ENCODE measurements at regions not wholly inside any gene's neighbourhood (a gene's known extent, or its start where the extent isn't known, plus 50 kb on each side); places are given as distances from the start of the nearest gene placed in this dataset.

DNA sequence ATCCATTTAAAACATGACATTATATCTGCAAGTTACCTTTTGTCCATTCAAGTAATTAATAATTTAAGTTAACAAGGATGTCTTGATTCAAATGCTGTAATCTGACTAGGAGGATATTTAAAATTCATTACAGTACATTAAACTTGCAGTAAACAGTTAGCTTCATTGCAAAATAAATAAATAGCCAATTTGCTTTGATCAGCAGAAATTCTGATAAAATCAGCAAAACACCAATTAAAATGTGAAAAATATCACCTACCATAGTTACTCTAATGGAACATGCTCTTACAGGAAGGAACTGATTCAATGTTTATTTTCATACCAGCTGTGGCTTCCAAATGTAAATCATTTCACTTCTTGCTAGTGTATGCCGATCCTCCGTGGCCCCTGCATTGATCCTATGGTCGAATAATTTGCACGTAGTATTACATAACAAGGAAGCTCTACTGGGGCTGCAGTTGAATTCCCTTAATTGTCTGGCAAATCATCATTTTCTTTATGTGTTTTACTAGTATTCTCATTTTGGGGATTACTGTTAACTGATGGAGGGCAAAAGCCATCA is 150.7 kb downstream of the FOXB1 start:
- Histone ChIP-seq H3K36me3 (replicated peaks; ENCODE audit: insufficient read depth, low read depth) (no peaks in the 10 kb centered on the region), H3K9me2 (replicated peaks; ENCODE audit: insufficient read depth) (no peaks in the 10 kb centered on the region), H3K4me3 (no peak overlapping the region), H4K20me1 (ENCODE audit: insufficient read depth, poor library complexity, severe bottlenecking) (no peaks in the 10 kb centered on the region), H2AFZ (no peak overlapping the region), H3K27me3 (no peaks in the 10 kb centered on the region), H3K79me2 (no peaks in the 10 kb centered on the region), H3K4me1 (ENCODE audit: insufficient read depth) (no peaks in the 10 kb centered on the region), H3K9me3 (ENCODE audit: low read depth) (no peaks in the 10 kb centered on the region), H3K27ac (no peak overlapping the region), H3K4me2 (peak overlapping the region; percentile 55)
- 68% methylated on average over 4 of the region's 4 CpGs for WGBS (ENCODE audit: low lambda C conversion rate, missing lambda C conversion rate)
- TF ChIP-seq CTCF (IDR thresholded peaks at IDR 0.05; ENCODE audit: poor library complexity) (no peak), EZH2 (IDR thresholded peaks at IDR 0.05; ENCODE audit: borderline replicate concordance) (no peak), EZH2phosphoT487 (IDR thresholded peaks at IDR 0.05; ENCODE audit: low read depth, severe bottlenecking, unreplicated experiment) (no peak)
- no peak for DNase-seq (ENCODE audit: low spot score)

- 49% methylated on average over 3 of the region's 3 CpGs for WGBS (ENCODE audit: low lambda C conversion rate, missing lambda C conversion rate)
- peak overlapping the region; percentile 55 for H3K4me2 ChIP-seq
- TF ChIP-seq EZH2phosphoT487 (IDR thresholded peaks at IDR 0.05; ENCODE audit: low read depth, severe bottlenecking, unreplicated experiment): no peak
- TF ChIP-seq CTCF (IDR thresholded peaks at IDR 0.05; ENCODE audit: poor library complexity): no peak
These were observed 151.6 kb downstream of the FOXB1 start for GRCh38 chr15:60155661-60156060.

DNA sequence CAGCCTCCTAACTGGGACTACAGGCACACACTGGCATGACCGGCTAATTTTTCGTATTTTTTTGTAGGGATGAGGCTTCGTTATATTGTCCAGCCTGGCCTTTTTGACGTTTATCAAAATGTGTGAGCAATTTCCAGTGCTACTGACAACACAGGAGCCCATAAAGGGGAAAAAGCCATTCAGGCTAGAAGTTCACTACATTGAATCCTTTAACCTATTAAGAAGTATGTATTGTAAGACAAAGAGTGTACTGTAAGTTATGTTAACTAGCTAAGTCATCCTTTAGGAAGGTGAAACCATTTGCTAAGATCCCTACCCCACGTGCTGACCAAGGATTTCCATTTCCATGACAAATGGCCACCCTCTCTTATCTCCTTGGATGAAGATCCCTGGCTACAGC is 156.8 kb downstream of the FOXB1 start:
- Histone ChIP-seq H3K79me2 (no peaks in the 10 kb centered on the region), H3K4me1 (ENCODE audit: insufficient read depth) (no peaks in the 10 kb centered on the region), H3K4me2 (no peak overlapping the region), H3K36me3 (replicated peaks; ENCODE audit: insufficient read depth, low read depth) (no peaks in the 10 kb centered on the region), H3K27me3 (no peaks in the 10 kb centered on the region), H3K27ac (no peak overlapping the region), H3K4me3 (no peak overlapping the region), H2AFZ (no peak overlapping the region), H3K9me2 (replicated peaks; ENCODE audit: insufficient read depth) (no peaks in the 10 kb centered on the region), H3K9me3 (ENCODE audit: low read depth) (no peaks in the 10 kb centered on the region), H4K20me1 (ENCODE audit: insufficient read depth, poor library complexity, severe bottlenecking) (no peaks in the 10 kb centered on the region)
- WGBS (ENCODE audit: low lambda C conversion rate, missing lambda C conversion rate): 73% methylated on average over 5 of the region's 5 CpGs
- TF ChIP-seq EZH2 (IDR thresholded peaks at IDR 0.05; ENCODE audit: borderline replicate concordance) (no peak), CTCF (IDR thresholded peaks at IDR 0.05; ENCODE audit: poor library complexity) (no peak)
- no peak for DNase-seq (ENCODE audit: low spot score)

More at GRCh38 chr15:60155661-60156060, 151.6 kb downstream of the FOXB1 start:
- no peak overlapping the region for H3K27ac ChIP-seq
- no peaks in the 10 kb centered on the region for H3K36me3 ChIP-seq (replicated peaks; ENCODE audit: insufficient read depth, low read depth)
- no peak overlapping the region for H2AFZ ChIP-seq
- H3K79me2 ChIP-seq: no peaks in the 10 kb centered on the region
- no peaks in the 10 kb centered on the region for H3K9me3 ChIP-seq (ENCODE audit: low read depth)
- H3K4me3 ChIP-seq: no peak overlapping the region
- no peaks in the 10 kb centered on the region for H4K20me1 ChIP-seq (ENCODE audit: insufficient read depth, poor library complexity, severe bottlenecking)
- no peak for DNase-seq (ENCODE audit: low spot score)
- H3K27me3 ChIP-seq: no peaks in the 10 kb centered on the region
- no peaks in the 10 kb centered on the region for H3K9me2 ChIP-seq (replicated peaks; ENCODE audit: insufficient read depth)
- no peaks in the 10 kb centered on the region for H3K4me1 ChIP-seq (ENCODE audit: insufficient read depth)

DNA sequence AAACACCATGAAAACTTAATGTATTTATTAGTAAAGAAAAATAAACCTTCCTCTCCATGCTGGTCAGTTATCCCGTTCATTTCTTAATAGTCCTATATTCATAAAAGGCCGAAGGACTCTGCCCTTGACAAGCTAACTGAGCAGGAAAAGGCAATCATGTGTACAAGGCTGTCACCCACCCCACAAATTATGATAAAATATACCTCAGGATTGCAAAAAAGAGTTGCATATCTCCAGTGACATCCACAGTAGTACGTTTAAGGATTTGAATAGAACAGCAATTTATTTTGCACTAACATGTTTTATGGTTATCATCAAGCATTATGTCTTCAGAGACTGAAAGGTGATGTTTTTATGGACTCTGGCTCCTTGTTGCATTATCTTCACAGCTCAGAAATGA is 157.6 kb downstream of the FOXB1 start:
- no peaks in the 10 kb centered on the region for H3K36me3 ChIP-seq (replicated peaks; ENCODE audit: insufficient read depth, low read depth)
- H3K27me3 ChIP-seq: no peaks in the 10 kb centered on the region
- H4K20me1 ChIP-seq (ENCODE audit: insufficient read depth, poor library complexity, severe bottlenecking): no peaks in the 10 kb centered on the region
- no peak for DNase-seq (ENCODE audit: low spot score)
- 84% methylated on average over 3 of the region's 3 CpGs for WGBS (ENCODE audit: low lambda C conversion rate, missing lambda C conversion rate)
- no peak overlapping the region for H3K4me2 ChIP-seq
- no peak overlapping the region for H3K27ac ChIP-seq
- no peaks in the 10 kb centered on the region for H3K79me2 ChIP-seq
- no peaks in the 10 kb centered on the region for H3K9me2 ChIP-seq (replicated peaks; ENCODE audit: insufficient read depth)
- H3K4me1 ChIP-seq (ENCODE audit: insufficient read depth): no peaks in the 10 kb centered on the region
- no peak overlapping the region for H3K4me3 ChIP-seq
- no peak overlapping the region for H2AFZ ChIP-seq
- no peaks in the 10 kb centered on the region for H3K9me3 ChIP-seq (ENCODE audit: low read depth)
- TF ChIP-seq CTCF (IDR thresholded peaks at IDR 0.05; ENCODE audit: poor library complexity) (no peak), EZH2phosphoT487 (IDR thresholded peaks at IDR 0.05; ENCODE audit: low read depth, severe bottlenecking, unreplicated experiment) (no peak), EZH2 (IDR thresholded peaks at IDR 0.05; ENCODE audit: borderline replicate concordance) (no peak)

Data from hepatocyte (in vitro differentiated cells).